ENCODE measurements at regions not wholly inside any gene's neighbourhood (a gene's known extent, or its start where the extent isn't known, plus 50 kb on each side); places are given as distances from the start of the nearest gene placed in this dataset.

DNA sequence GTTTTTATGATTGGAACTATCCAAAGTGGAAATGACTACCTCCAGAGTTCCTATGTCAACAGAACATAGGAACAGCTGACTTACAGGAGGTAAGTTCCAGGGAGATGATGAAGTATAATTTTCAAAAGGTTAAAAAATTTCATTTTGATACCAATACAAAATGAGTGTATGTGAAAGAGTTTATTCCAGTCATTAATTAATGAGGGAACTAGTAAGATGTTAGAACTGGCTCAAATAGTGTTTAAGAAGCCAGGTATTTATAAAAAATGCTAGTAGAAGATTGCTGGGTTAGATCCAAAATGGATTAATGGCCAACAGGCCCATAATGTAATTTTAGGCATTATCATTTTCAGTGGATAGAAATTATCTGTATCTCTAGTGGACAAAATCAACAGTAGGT, 227.7 kb upstream of the ZBED5 start:
- no peak overlapping the region for H3K27ac ChIP-seq (ENCODE audit: poor library complexity, severe bottlenecking)
- H3K36me3 ChIP-seq (ENCODE audit: low read depth), result no peaks in the 10 kb centered on the region
- H3K27me3 ChIP-seq (ENCODE audit: insufficient read depth, poor library complexity, severe bottlenecking), result peaks cover 4% of the 10 kb centered on the region
- no peak overlapping the region for H3K4me3 ChIP-seq (ENCODE audit: severe bottlenecking)
- DNase-seq (ENCODE audit: low spot score) (no peak), ATAC-seq (ENCODE audit: low read depth) (no peak)
- no peaks in the 10 kb centered on the region for H3K4me1 ChIP-seq (ENCODE audit: insufficient read depth, poor library complexity, severe bottlenecking)
- H3K9me3 ChIP-seq (ENCODE audit: severe bottlenecking), result no peaks in the 10 kb centered on the region
- TF ChIP-seq, protein P1, sequence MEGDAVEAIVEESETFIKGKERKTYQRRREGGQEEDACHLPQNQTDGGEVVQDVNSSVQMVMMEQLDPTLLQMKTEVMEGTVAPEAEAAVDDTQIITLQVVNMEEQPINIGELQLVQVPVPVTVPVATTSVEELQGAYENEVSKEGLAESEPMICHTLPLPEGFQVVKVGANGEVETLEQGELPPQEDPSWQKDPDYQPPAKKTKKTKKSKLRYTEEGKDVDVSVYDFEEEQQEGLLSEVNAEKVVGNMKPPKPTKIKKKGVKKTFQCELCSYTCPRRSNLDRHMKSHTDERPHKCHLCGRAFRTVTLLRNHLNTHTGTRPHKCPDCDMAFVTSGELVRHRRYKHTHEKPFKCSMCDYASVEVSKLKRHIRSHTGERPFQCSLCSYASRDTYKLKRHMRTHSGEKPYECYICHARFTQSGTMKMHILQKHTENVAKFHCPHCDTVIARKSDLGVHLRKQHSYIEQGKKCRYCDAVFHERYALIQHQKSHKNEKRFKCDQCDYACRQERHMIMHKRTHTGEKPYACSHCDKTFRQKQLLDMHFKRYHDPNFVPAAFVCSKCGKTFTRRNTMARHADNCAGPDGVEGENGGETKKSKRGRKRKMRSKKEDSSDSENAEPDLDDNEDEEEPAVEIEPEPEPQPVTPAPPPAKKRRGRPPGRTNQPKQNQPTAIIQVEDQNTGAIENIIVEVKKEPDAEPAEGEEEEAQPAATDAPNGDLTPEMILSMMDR (IDR thresholded peaks at IDR 0.05; ENCODE audit: poor library complexity, severe bottlenecking), result no peak

DNA sequence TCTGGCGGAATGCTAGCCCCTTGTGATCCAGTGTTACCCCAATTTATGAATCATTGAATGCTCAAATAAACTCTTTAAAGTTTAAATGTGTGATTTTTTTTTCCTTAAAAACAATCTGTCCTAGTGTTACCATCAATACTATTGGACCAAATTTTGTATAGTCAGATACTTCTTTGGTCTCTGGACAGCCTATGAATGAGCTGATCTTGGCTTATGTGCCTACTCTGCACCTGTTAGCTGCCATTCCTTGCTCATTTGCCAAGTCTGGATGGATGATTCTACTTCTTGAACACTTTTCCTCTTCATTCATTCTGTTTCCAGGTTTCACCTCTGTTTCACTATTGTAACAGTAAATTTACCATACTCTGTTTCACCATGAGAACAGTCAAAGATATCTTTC, 226.5 kb upstream of the ZBED5 start:
- TF ChIP-seq, protein P1 (IDR thresholded peaks at IDR 0.05; ENCODE audit: poor library complexity, severe bottlenecking), result no peak
- Histone ChIP-seq H3K36me3 (ENCODE audit: low read depth) (no peaks in the 10 kb centered on the region), H3K27ac (ENCODE audit: poor library complexity, severe bottlenecking) (no peak overlapping the region), H3K4me1 (ENCODE audit: insufficient read depth, poor library complexity, severe bottlenecking) (no peaks in the 10 kb centered on the region), H3K4me3 (ENCODE audit: severe bottlenecking) (no peak overlapping the region), H3K9me3 (ENCODE audit: severe bottlenecking) (no peaks in the 10 kb centered on the region), H3K27me3 (ENCODE audit: insufficient read depth, poor library complexity, severe bottlenecking) (peaks cover 4% of the 10 kb centered on the region)
- no peak for ATAC-seq (ENCODE audit: low read depth)
- no peak for DNase-seq (ENCODE audit: low spot score)

DNA sequence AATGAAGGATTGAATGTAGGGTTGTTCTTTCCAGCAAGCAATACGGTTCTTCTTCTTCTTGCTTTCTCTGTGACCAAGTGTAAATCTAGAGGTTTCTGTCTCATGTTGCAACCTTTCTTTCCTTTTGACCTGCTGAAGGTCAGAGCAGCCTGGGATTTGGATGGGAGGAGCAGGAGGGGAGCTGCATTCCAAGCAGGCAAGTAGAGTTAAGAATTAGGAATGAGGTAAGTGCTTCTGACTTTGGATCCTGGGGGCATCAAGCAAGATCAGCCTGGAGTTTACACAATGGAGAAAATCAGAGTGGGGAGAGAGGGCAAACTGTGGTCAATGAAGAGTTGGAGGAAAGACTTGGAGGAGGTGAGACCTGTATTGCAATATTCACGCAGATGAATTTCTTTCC, 225.6 kb upstream of the ZBED5 start:
- no peak overlapping the region for H3K4me3 ChIP-seq (ENCODE audit: severe bottlenecking)
- ATAC-seq (ENCODE audit: low read depth) (no peak), DNase-seq (ENCODE audit: low spot score) (no peak)
- H3K9me3 ChIP-seq (ENCODE audit: severe bottlenecking), result no peaks in the 10 kb centered on the region
- H3K36me3 ChIP-seq (ENCODE audit: low read depth), result no peaks in the 10 kb centered on the region
- H3K27ac ChIP-seq (ENCODE audit: poor library complexity, severe bottlenecking), result no peak overlapping the region
- no peaks in the 10 kb centered on the region for H3K4me1 ChIP-seq (ENCODE audit: insufficient read depth, poor library complexity, severe bottlenecking)
- TF ChIP-seq, protein P1 (IDR thresholded peaks at IDR 0.05; ENCODE audit: poor library complexity, severe bottlenecking), result no peak
- peaks cover 4% of the 10 kb centered on the region for H3K27me3 ChIP-seq (ENCODE audit: insufficient read depth, poor library complexity, severe bottlenecking)

DNA sequence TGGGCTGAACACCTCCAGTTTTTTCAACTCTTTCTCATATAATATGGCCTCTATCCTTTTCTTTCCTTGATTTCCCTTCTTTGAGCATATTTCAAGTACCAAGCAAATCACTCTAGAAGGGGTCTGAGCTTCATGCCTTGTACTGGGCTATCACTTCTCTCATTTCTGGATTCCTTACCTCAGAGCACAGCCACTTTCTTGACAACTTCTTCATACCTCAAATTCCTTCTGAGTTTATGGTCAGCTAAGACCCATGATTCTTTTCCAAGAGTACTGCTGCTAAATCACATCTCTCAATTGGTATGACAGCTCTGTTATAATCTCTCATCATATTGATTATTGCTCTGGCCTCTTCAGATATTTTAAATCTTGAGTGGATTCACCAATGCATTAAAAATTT, 224.8 kb upstream of the ZBED5 start:
- Histone ChIP-seq H3K4me3 (ENCODE audit: severe bottlenecking) (no peak overlapping the region), H3K27me3 (ENCODE audit: insufficient read depth, poor library complexity, severe bottlenecking) (peaks cover 4% of the 10 kb centered on the region), H3K9me3 (ENCODE audit: severe bottlenecking) (no peaks in the 10 kb centered on the region), H3K27ac (ENCODE audit: poor library complexity, severe bottlenecking) (no peak overlapping the region), H3K36me3 (ENCODE audit: low read depth) (no peaks in the 10 kb centered on the region), H3K4me1 (ENCODE audit: insufficient read depth, poor library complexity, severe bottlenecking) (no peaks in the 10 kb centered on the region)
- TF ChIP-seq, protein P1 (IDR thresholded peaks at IDR 0.05; ENCODE audit: poor library complexity, severe bottlenecking), result no peak
- DNase-seq (ENCODE audit: low spot score), result no peak
- ATAC-seq (ENCODE audit: low read depth), result no peak

DNA sequence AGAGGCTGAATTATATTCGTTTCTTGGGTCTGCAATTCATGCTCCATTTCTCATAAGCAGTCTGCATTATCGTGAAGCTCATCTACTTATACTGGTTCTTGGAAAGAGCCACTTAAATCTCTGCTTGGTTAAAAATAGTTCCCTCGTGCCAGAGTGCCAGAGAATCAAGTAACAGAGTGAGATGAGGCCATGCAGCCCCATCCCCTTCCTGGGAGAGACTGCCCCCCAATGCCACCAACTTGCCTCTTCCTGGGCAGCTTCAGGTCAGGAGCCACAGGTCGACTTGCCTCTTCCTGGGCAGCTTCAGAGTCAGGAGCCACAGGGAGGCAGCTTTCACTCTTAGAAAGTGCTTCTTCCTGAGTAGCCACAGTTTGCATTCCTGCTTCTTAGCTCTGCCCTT, 223.9 kb upstream of the ZBED5 start:
- no peaks in the 10 kb centered on the region for H3K4me1 ChIP-seq (ENCODE audit: insufficient read depth, poor library complexity, severe bottlenecking)
- peaks cover 4% of the 10 kb centered on the region for H3K27me3 ChIP-seq (ENCODE audit: insufficient read depth, poor library complexity, severe bottlenecking)
- no peak overlapping the region for H3K27ac ChIP-seq (ENCODE audit: poor library complexity, severe bottlenecking)
- no peaks in the 10 kb centered on the region for H3K36me3 ChIP-seq (ENCODE audit: low read depth)
- H3K9me3 ChIP-seq (ENCODE audit: severe bottlenecking), result no peaks in the 10 kb centered on the region
- TF ChIP-seq, protein P1 (IDR thresholded peaks at IDR 0.05; ENCODE audit: poor library complexity, severe bottlenecking), result no peak
- DNase-seq (ENCODE audit: low spot score) (no peak), ATAC-seq (ENCODE audit: low read depth) (no peak)
- H3K4me3 ChIP-seq (ENCODE audit: severe bottlenecking), result no peak overlapping the region
